GM18951 (cell line): ENCODE measurements at regions not wholly inside any gene's neighbourhood (a gene's known extent, or its start where the extent isn't known, plus 50 kb on each side); places are given as distances from the start of the nearest gene placed in this dataset.
"Not testable (repeated sequence)": the region's sequence is repeated elsewhere in the genome, so short reads cannot be mapped to it uniquely, and the experiment has no call there.

Experiments
- POLR2A ChIP-seq: IDR thresholded peaks from 4 replicates; pipeline ENCODE4 v1.6.1; 2011; ENCODE audit warnings: mild to moderate bottlenecking; ENCODE audit not compliant: insufficient read length, insufficient read depth; ENCODE audit errors: extremely low read depth
- in situ Hi-C: fragments of 300-500 bp; cut with MboI; formaldehyde crosslinking; loops from one replicate; pipeline ENCODE4 v1.12.0; 2022; ENCODE audit warnings: low sequenced_read_pairs, mixed read lengths, inconsistent platforms; ENCODE audit not compliant: unreplicated experiment

- in situ Hi-C loops, result no loop called here
- TF ChIP-seq POLR2A, result no peak
Observed at GRCh38 chr12:38157933-38158401, 158.6 kb upstream of the ALG10B start.

- in situ Hi-C loops, result no loop called here
- no peak for TF ChIP-seq POLR2A
Observed at GRCh38 chr12:38158428-38159091, 158.0 kb upstream of the ALG10B start.

GRCh38 chr12:38159092-38159551 is 157.5 kb upstream of the ALG10B start:
- TF ChIP-seq POLR2A, result no peak
- in situ Hi-C loops, result no loop called here

GRCh38 chr12:38159591-38160317 is 156.8 kb upstream of the ALG10B start:
- in situ Hi-C loops, result no loop called here
- TF ChIP-seq POLR2A, result no peak

GRCh38 chr12:38160318-38161122 is 156.1 kb upstream of the ALG10B start:
- TF ChIP-seq POLR2A, result no peak
- in situ Hi-C loops, result no loop called here

GRCh38 chr12:38161123-38162000 is 155.2 kb upstream of the ALG10B start:
- no peak for TF ChIP-seq POLR2A
- in situ Hi-C loops, result no loop called here

GRCh38 chr12:38162013-38162412 is 154.6 kb upstream of the ALG10B start:
- no peak for TF ChIP-seq POLR2A
- in situ Hi-C loops, result no loop called here

- in situ Hi-C loops, result no loop called here
- no peak for TF ChIP-seq POLR2A
Observed at GRCh38 chr12:38162708-38163441, 153.7 kb upstream of the ALG10B start.

GRCh38 chr12:38163442-38163801 is 153.2 kb upstream of the ALG10B start:
- TF ChIP-seq POLR2A, result no peak
- in situ Hi-C loops, result no loop called here

- in situ Hi-C loops, result no loop called here
- no peak for TF ChIP-seq POLR2A
Observed at GRCh38 chr12:38166225-38166624, 150.3 kb upstream of the ALG10B start.

GRCh38 chr12:38175538-38175937 is 141.0 kb upstream of the ALG10B start:
- in situ Hi-C loops, result no loop called here
- no peak for TF ChIP-seq POLR2A

- in situ Hi-C loops, result not testable (repeated sequence)
Observed at GRCh38 chr12:38183617-38184016, 133.0 kb upstream of the ALG10B start.

- in situ Hi-C loops, result not testable (repeated sequence)
Observed at GRCh38 chr12:38197286-38197685, 119.3 kb upstream of the ALG10B start.
